ENCODE measurements at regions not wholly inside any gene's neighbourhood (a gene's known extent, or its start where the extent isn't known, plus 50 kb on each side); places are given as distances from the start of the nearest gene placed in this dataset.

DNA sequence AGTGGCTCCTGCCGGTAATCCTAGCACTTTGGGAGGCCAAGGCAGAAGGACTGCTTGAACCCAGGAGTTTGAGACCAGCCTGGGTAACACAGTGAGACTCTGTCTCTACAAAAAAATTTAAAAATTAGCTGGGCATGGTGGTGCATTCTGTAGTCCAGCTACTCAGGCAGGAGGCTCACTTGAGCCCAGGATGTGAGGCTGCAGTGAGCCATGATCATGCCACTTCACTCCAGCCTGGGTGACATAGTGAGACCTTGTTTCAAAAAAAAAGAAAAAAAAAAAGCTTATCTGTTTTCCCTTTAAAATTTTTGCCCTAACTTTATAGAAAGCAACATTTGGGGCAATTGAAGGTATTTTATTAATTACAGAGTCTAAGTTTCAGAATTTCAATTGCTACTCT, 486.0 kb downstream of the BCAT1 start:
- TF ChIP-seq, protein P1, sequence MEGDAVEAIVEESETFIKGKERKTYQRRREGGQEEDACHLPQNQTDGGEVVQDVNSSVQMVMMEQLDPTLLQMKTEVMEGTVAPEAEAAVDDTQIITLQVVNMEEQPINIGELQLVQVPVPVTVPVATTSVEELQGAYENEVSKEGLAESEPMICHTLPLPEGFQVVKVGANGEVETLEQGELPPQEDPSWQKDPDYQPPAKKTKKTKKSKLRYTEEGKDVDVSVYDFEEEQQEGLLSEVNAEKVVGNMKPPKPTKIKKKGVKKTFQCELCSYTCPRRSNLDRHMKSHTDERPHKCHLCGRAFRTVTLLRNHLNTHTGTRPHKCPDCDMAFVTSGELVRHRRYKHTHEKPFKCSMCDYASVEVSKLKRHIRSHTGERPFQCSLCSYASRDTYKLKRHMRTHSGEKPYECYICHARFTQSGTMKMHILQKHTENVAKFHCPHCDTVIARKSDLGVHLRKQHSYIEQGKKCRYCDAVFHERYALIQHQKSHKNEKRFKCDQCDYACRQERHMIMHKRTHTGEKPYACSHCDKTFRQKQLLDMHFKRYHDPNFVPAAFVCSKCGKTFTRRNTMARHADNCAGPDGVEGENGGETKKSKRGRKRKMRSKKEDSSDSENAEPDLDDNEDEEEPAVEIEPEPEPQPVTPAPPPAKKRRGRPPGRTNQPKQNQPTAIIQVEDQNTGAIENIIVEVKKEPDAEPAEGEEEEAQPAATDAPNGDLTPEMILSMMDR (IDR thresholded peaks at IDR 0.05; ENCODE audit: insufficient read depth, low read length): no peak
- TF ChIP-seq, protein P2, sequence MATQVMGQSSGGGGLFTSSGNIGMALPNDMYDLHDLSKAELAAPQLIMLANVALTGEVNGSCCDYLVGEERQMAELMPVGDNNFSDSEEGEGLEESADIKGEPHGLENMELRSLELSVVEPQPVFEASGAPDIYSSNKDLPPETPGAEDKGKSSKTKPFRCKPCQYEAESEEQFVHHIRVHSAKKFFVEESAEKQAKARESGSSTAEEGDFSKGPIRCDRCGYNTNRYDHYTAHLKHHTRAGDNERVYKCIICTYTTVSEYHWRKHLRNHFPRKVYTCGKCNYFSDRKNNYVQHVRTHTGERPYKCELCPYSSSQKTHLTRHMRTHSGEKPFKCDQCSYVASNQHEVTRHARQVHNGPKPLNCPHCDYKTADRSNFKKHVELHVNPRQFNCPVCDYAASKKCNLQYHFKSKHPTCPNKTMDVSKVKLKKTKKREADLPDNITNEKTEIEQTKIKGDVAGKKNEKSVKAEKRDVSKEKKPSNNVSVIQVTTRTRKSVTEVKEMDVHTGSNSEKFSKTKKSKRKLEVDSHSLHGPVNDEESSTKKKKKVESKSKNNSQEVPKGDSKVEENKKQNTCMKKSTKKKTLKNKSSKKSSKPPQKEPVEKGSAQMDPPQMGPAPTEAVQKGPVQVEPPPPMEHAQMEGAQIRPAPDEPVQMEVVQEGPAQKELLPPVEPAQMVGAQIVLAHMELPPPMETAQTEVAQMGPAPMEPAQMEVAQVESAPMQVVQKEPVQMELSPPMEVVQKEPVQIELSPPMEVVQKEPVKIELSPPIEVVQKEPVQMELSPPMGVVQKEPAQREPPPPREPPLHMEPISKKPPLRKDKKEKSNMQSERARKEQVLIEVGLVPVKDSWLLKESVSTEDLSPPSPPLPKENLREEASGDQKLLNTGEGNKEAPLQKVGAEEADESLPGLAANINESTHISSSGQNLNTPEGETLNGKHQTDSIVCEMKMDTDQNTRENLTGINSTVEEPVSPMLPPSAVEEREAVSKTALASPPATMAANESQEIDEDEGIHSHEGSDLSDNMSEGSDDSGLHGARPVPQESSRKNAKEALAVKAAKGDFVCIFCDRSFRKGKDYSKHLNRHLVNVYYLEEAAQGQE (IDR thresholded peaks at IDR 0.05; ENCODE audit: insufficient replicate concordance, low read depth): no peak
- TF ChIP-seq POLR2AphosphoS5 (IDR thresholded peaks at IDR 0.05; ENCODE audit: low read depth): no peak
